H1 (cell line): ENCODE measurements at regions not wholly inside any gene's neighbourhood (a gene's known extent, or its start where the extent isn't known, plus 50 kb on each side); places are given as distances from the start of the nearest gene placed in this dataset.

Experiments
- CTCF ChIA-PET: fragments of 300-600 bp; sonication (Branson Sonifier 250); formaldehyde crosslinking; loops from one replicate; lab custom pipeline; 2021; ENCODE audit not compliant: partially characterized antibody; lab: Charles Lee
- POLR2A ChIA-PET: fragments of 300-600 bp; sonication (Branson Sonifier 250); formaldehyde crosslinking; loops from one replicate; lab custom pipeline; 2021; ENCODE audit warnings: inconsistent platforms; ENCODE audit not compliant: partially characterized antibody; lab: Charles Lee
- DNase-seq, 2 experiments: peaks; one replicate each; pipeline versions ENCODE4 v3.0.0 to v3.0.0-alpha.2; 2010 to 2022; ENCODE audit warnings: low spot score in 2 of 2, low read depth in 1 of 2, mixed read lengths in 1 of 2
- FAIRE-seq: peaks from 2 replicates; lab custom pipeline; 2011; peaks lifted over from hg19 to GRCh38; lab: Jason Lieb, UNC
- H2AFZ ChIP-seq: 2 replicates; pipeline ENCODE4 v1.8.1; 2012; ENCODE audit warnings: low read length, inconsistent platforms
- H2AK5ac ChIP-seq: 2 replicates; pipeline ENCODE4 v1.6.1; 2013; ENCODE audit warnings: low read depth, low read length
- H2BK120ac ChIP-seq: replicated peaks from 2 replicates; pipeline ENCODE3; 2013; ENCODE audit warnings: low read depth, low read length, inconsistent platforms
- H2BK12ac ChIP-seq: 2 replicates; pipeline ENCODE4 v1.6.1; 2013; ENCODE audit warnings: low read depth, low read length
- H2BK15ac ChIP-seq: 2 replicates; pipeline ENCODE4 v1.6.1; 2013; ENCODE audit warnings: low read length
- H2BK20ac ChIP-seq: 2 replicates; pipeline ENCODE4 v1.6.1; 2013; ENCODE audit warnings: low read length
- H2BK5ac ChIP-seq: 2 replicates; pipeline ENCODE4 v1.6.1; 2013; ENCODE audit warnings: low read depth, low read length
- H3K14ac ChIP-seq: 2 replicates; pipeline ENCODE4 v1.6.1; 2013; ENCODE audit warnings: inconsistent platforms; ENCODE audit not compliant: insufficient read length
- H3K18ac ChIP-seq: 2 replicates; pipeline ENCODE4 v1.6.1; 2013; ENCODE audit warnings: low read length; ENCODE audit errors: extremely low read depth
- H3K23ac ChIP-seq: 2 replicates; pipeline ENCODE4 v1.6.1; 2013; ENCODE audit warnings: inconsistent platforms; ENCODE audit not compliant: insufficient read length
- H3K23me2 ChIP-seq: 2 replicates; pipeline ENCODE4 v1.6.1; 2013; ENCODE audit warnings: low read depth, low read length
- H3K27ac ChIP-seq: 2 replicates; pipeline ENCODE4 v1.6.1; 2011; ENCODE audit warnings: low read depth, low read length, inconsistent platforms
- H3K27me3 ChIP-seq, 4 experiments: replicated peaks in 1 of 4; 1 replicate in 1 of 4; 2 replicates in 3 of 4; pipeline versions ENCODE4 v1.6.1 to v1.8.1; 2011 to 2013; ENCODE audit warnings: low read length in 3 of 4, mild to moderate bottlenecking in 3 of 4, inconsistent platforms in 2 of 4, mixed read lengths in 2 of 4, moderate library complexity in 1 of 4; ENCODE audit not compliant: control insufficient read depth in 3 of 4, insufficient read depth in 3 of 4; ENCODE audit errors: extremely low read depth in 1 of 4
- H3K36me3 ChIP-seq, 4 experiments: 2 replicates each; pipeline versions ENCODE4 v1.6.1 to v1.8.1; 2011 to 2013; ENCODE audit warnings: mild to moderate bottlenecking in 4 of 4, low read length in 3 of 4, moderate library complexity in 2 of 4, control low read depth in 1 of 4, inconsistent platforms in 1 of 4; ENCODE audit not compliant: insufficient read depth in 4 of 4, control insufficient read depth in 2 of 4
- H3K4ac ChIP-seq: replicated peaks from 2 replicates; pipeline ENCODE3; 2013; ENCODE audit warnings: low read length, low read depth, mixed read lengths, inconsistent platforms; ENCODE audit not compliant: insufficient read length
- H3K4me1 ChIP-seq, 4 experiments: replicated peaks in 1 of 4; 1 replicate in 1 of 4; 2 replicates in 3 of 4; pipeline versions ENCODE4 v1.6.1 to v1.8.1; 2011 to 2013; ENCODE audit warnings: low read length in 3 of 4, inconsistent platforms in 2 of 4, mixed read lengths in 1 of 4; ENCODE audit not compliant: insufficient read depth in 4 of 4, control insufficient read depth in 3 of 4
- H3K4me2 ChIP-seq, 2 experiments: 2 replicates each; pipeline versions ENCODE4 v1.6.1 to v1.8.1; 2011 to 2013; ENCODE audit warnings: low read depth in 2 of 2, low read length in 2 of 2, control low read depth in 1 of 2, inconsistent platforms in 1 of 2, mild to moderate bottlenecking in 1 of 2; ENCODE audit not compliant: insufficient read depth in 1 of 2
- H3K4me3 ChIP-seq, 4 experiments: fragments of 200-600, 300-600 bp in 1 of 4; sonication (generic), shearing (Covaris generic), sonication (Bioruptor Twin) in 1 of 4; 2 replicates each; pipeline versions ENCODE4 v1.5.1 to v1.8.1; 2011 to 2016; ENCODE audit warnings: low read length in 4 of 4, low read depth in 3 of 4, control low read depth in 2 of 4, inconsistent platforms in 2 of 4, mild to moderate bottlenecking in 2 of 4, mixed read lengths in 1 of 4, moderate library complexity in 1 of 4; ENCODE audit not compliant: insufficient read depth in 2 of 4; ENCODE audit errors: extremely low read depth in 1 of 4
- H3K56ac ChIP-seq: replicated peaks from 2 replicates; pipeline ENCODE3; 2013; ENCODE audit warnings: low read depth, mild to moderate bottlenecking, mixed read lengths, low read length, inconsistent platforms; ENCODE audit not compliant: insufficient read length
- H3K79me1 ChIP-seq: 2 replicates; pipeline ENCODE4 v1.6.1; 2013; ENCODE audit warnings: low read depth, low read length, control low read depth
- H3K79me2 ChIP-seq, 2 experiments: 2 replicates each; pipeline versions ENCODE4 v1.6.1 to v1.8.1; 2012 to 2013; ENCODE audit warnings: low read length in 2 of 2, mild to moderate bottlenecking in 2 of 2, inconsistent platforms in 1 of 2; ENCODE audit not compliant: insufficient read depth in 2 of 2, control insufficient read depth in 1 of 2
- H3K9ac ChIP-seq, 4 experiments: replicated peaks in 1 of 4; 1 replicate in 1 of 4; 2 replicates in 3 of 4; pipeline versions ENCODE4 v1.6.1 to v1.8.1; 2011 to 2013; ENCODE audit warnings: low read depth in 3 of 4, low read length in 3 of 4, control low read depth in 2 of 4, mild to moderate bottlenecking in 2 of 4, moderate library complexity in 2 of 4, inconsistent platforms in 1 of 4; ENCODE audit errors: extremely low read depth in 1 of 4
- H3K9me3 ChIP-seq, 2 experiments: 2 replicates each; pipeline versions ENCODE4 v1.6.1 to v1.8.1; 2012 to 2013; ENCODE audit warnings: mild to moderate bottlenecking in 2 of 2, moderate library complexity in 2 of 2, control low read depth in 1 of 2, inconsistent platforms in 1 of 2, low read depth in 1 of 2, low read length in 1 of 2, mixed read lengths in 1 of 2; ENCODE audit not compliant: insufficient read depth in 2 of 2
- H4K20me1 ChIP-seq, 2 experiments: replicated peaks in 1 of 2; 2 replicates each; pipeline versions ENCODE3 to v1.8.1; 2011 to 2013; ENCODE audit warnings: inconsistent platforms in 2 of 2, low read length in 2 of 2, mild to moderate bottlenecking in 1 of 2; ENCODE audit not compliant: insufficient read depth in 2 of 2, control insufficient read depth in 1 of 2
- H4K5ac ChIP-seq: 2 replicates; pipeline ENCODE4 v1.6.1; 2013; ENCODE audit warnings: low read length, low read depth, mixed read lengths, inconsistent platforms; ENCODE audit not compliant: insufficient read length
- H4K8ac ChIP-seq: 2 replicates; pipeline ENCODE4 v1.8.0; 2013; ENCODE audit warnings: mild to moderate bottlenecking, moderate library complexity, low read length, inconsistent platforms; ENCODE audit not compliant: insufficient read depth; ENCODE audit errors: extremely low read depth
- H4K91ac ChIP-seq: replicated peaks from 2 replicates; pipeline ENCODE3; 2013; ENCODE audit warnings: low read length, mixed read lengths, inconsistent platforms; ENCODE audit not compliant: insufficient read length
- CBX8 ChIP-seq: fragments of 300-800, 300-1000 bp; sonication (generic); IDR thresholded peaks from 2 replicates; pipeline ENCODE4 v1.7.1; 2016; ENCODE audit warnings: low read depth, low read length, borderline replicate concordance
- CREB1 ChIP-seq: IDR thresholded peaks from 2 replicates; pipeline ENCODE4 v1.6.1; 2012; ENCODE audit warnings: inconsistent platforms
- EP300 ChIP-seq, 2 experiments: IDR thresholded peaks; 1 replicate in 1 of 2; 2 replicates in 1 of 2; pipeline ENCODE4 v1.6.1; 2011 to 2012; ENCODE audit warnings: low read depth in 2 of 2, low read length in 2 of 2, mild to moderate bottlenecking in 2 of 2, borderline replicate concordance in 1 of 2, inconsistent platforms in 1 of 2, moderate library complexity in 1 of 2
- POLR2A ChIP-seq, 2 experiments: IDR thresholded peaks; 1 replicate in 1 of 2; 2 replicates in 1 of 2; pipeline ENCODE4 v1.6.1; 2011; ENCODE audit warnings: low read depth in 2 of 2, low read length in 2 of 2, mild to moderate bottlenecking in 2 of 2; ENCODE audit errors: control extremely low read depth in 1 of 2
- POLR2AphosphoS5 ChIP-seq: IDR thresholded peaks from 2 replicates; pipeline ENCODE4 v1.6.1; 2011; ENCODE audit warnings: low read depth, low read length
- RAD21 ChIP-seq, 2 experiments: IDR thresholded peaks in 1 of 2; conservative IDR thresholded peaks in 1 of 2; 2 replicates each; pipeline ENCODE4 v1.6.1; 2011; ENCODE audit warnings: low read depth in 2 of 2, low read length in 2 of 2, improper control_type of control experiment in 1 of 2, inconsistent platforms in 1 of 2, mild to moderate bottlenecking in 1 of 2, moderate library complexity in 1 of 2
- RNF2 ChIP-seq: fragments of 200-900, 300-1000 bp; sonication (generic); IDR thresholded peaks from 2 replicates; pipeline ENCODE4 v1.7.1; 2016; ENCODE audit warnings: borderline replicate concordance, low read depth, mild to moderate bottlenecking, antibody characterized with exemption, low read length; ENCODE audit not compliant: poor library complexity, severe bottlenecking; ENCODE audit errors: missing control alignments
- SAP30 ChIP-seq: fragments of 300-600 bp; sonication (generic); IDR thresholded peaks from 2 replicates; pipeline ENCODE4 v1.7.1; 2012; ENCODE audit warnings: low read length, moderate library complexity, mild to moderate bottlenecking, inconsistent platforms; ENCODE audit not compliant: insufficient read depth, insufficient replicate concordance
- TAF7 ChIP-seq: optimal IDR thresholded peaks from 2 replicates; pipeline ENCODE3; 2011; ENCODE audit warnings: low read depth, mild to moderate bottlenecking, inconsistent platforms, low read length, moderate library complexity, borderline replicate concordance
- ZNF274 ChIP-seq: IDR thresholded peaks from 2 replicates; pipeline ENCODE4 v1.7.0; 2012; ENCODE audit warnings: low read length, borderline replicate concordance; ENCODE audit errors: extremely low read depth
- WGBS, 2 experiments: shearing (Covaris generic) in 1 of 2; methylation state at CpG; one replicate each; pipeline versions ENCODE4 v1.1.6 to v1.1.7; 2013 to 2015; ENCODE audit warnings: low lambda C conversion rate in 2 of 2, mixed read lengths in 2 of 2, inconsistent platforms in 1 of 2, low coverage in 1 of 2, missing lambda C conversion rate in 1 of 2; ENCODE audit not compliant: insufficient replicate concordance in 2 of 2, insufficient coverage in 1 of 2, insufficient read length in 1 of 2; ENCODE audit errors: extremely low coverage in 1 of 2, missing lambda C conversion rate in 1 of 2; 5-methylcytosine and 5-hydroxymethylcytosine counted together
- TF ChIP-seq, protein P1 (sequence below), 3 experiments: IDR thresholded peaks; 1 replicate in 2 of 3; 2 replicates in 1 of 3; pipeline versions ENCODE4 v1.5.1 to v1.6.1; 2011; ENCODE audit warnings: low read length in 3 of 3, mild to moderate bottlenecking in 3 of 3, inconsistent platforms in 2 of 3, low read depth in 1 of 3, moderate library complexity in 1 of 3; ENCODE audit not compliant: insufficient read depth in 1 of 3; ENCODE audit errors: control extremely low read depth in 1 of 3

GRCh38 chr11:15674756-15675155 is 560.0 kb downstream of the INSC start:
- Histone ChIP-seq H2BK12ac (no peak overlapping the region), H3K27ac (no peak overlapping the region), H4K20me1 (no peaks in the 10 kb centered on the region), H2BK120ac (no peak overlapping the region), H3K27me3 (no peaks in the 10 kb centered on the region), H2BK20ac (no peak overlapping the region), H2BK5ac (no peak overlapping the region), H3K23ac (no peak overlapping the region), H3K9ac (no peak overlapping the region), H3K79me1 (no peaks in the 10 kb centered on the region), H4K8ac (no peak overlapping the region), H3K4me2 (no peak overlapping the region), H2BK15ac (no peak overlapping the region), H3K56ac (no peak overlapping the region), H2AK5ac (no peak overlapping the region), H2AFZ (no peak overlapping the region), H3K4me3 (no peak overlapping the region), H4K91ac (no peak overlapping the region), H3K79me2 (no peaks in the 10 kb centered on the region), H3K4me1 (no peaks in the 10 kb centered on the region; a peak in 1 of 7 replicates), H3K18ac (no peak overlapping the region), H3K23me2 (no peaks in the 10 kb centered on the region), H3K4ac (no peak overlapping the region), H4K5ac (no peak overlapping the region), H3K36me3 (no peaks in the 10 kb centered on the region), H3K14ac (no peak overlapping the region), H3K9me3 (peaks cover 0 to 5% of the 10 kb centered on the region in 2 experiments; a peak in 2 of 4 replicates)
- WGBS, 2 experiments: 79% methylated on average over 1 of the region's 1 CpG; no CpG with 5 or more reads in 1 of the 2 experiments
- ChIA-PET POLR2A (no interaction called here), CTCF (interaction anchor here (0.8 kb wide), 1 partner anchor 152 kb away, joined by 3 read pairs; no protein-coding TSS in a partner anchor)
- FAIRE-seq: no peak
- no peak for DNase-seq
- no peak for TF ChIP-seq ZNF274
- TF ChIP-seq POLR2AphosphoS5: no peak
- no peak for TF ChIP-seq RAD21 (IDR thresholded peaks at IDR 0.05 in 1 of 2, conservative IDR thresholded peaks at IDR 0.05 in 1 of 2; ENCODE audit: low read depth in 2 of 2, low read length in 2 of 2)
- no peak for TF ChIP-seq EP300 (IDR thresholded peaks at IDR 0.05; ENCODE audit: borderline replicate concordance in 1 of 2, low read depth in 2 of 2, low read length in 2 of 2)
- TF ChIP-seq, protein P1, sequence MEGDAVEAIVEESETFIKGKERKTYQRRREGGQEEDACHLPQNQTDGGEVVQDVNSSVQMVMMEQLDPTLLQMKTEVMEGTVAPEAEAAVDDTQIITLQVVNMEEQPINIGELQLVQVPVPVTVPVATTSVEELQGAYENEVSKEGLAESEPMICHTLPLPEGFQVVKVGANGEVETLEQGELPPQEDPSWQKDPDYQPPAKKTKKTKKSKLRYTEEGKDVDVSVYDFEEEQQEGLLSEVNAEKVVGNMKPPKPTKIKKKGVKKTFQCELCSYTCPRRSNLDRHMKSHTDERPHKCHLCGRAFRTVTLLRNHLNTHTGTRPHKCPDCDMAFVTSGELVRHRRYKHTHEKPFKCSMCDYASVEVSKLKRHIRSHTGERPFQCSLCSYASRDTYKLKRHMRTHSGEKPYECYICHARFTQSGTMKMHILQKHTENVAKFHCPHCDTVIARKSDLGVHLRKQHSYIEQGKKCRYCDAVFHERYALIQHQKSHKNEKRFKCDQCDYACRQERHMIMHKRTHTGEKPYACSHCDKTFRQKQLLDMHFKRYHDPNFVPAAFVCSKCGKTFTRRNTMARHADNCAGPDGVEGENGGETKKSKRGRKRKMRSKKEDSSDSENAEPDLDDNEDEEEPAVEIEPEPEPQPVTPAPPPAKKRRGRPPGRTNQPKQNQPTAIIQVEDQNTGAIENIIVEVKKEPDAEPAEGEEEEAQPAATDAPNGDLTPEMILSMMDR (IDR thresholded peaks at IDR 0.05; ENCODE audit: control extremely low read depth in 1 of 3, insufficient read depth in 1 of 3, low read depth in 1 of 3, low read length in 3 of 3): no peak
- no peak for TF ChIP-seq RNF2
- no peak for TF ChIP-seq CBX8
- TF ChIP-seq POLR2A (IDR thresholded peaks at IDR 0.05; ENCODE audit: control extremely low read depth in 1 of 2, low read depth in 2 of 2, low read length in 2 of 2): no peak
- no peak for TF ChIP-seq SAP30
- no peak for TF ChIP-seq CREB1
- TF ChIP-seq TAF7: no peak
